ENCODE measurements at regions not wholly inside any gene's neighbourhood (a gene's known extent, or its start where the extent isn't known, plus 50 kb on each side); places are given as distances from the start of the nearest gene placed in this dataset.

DNA sequence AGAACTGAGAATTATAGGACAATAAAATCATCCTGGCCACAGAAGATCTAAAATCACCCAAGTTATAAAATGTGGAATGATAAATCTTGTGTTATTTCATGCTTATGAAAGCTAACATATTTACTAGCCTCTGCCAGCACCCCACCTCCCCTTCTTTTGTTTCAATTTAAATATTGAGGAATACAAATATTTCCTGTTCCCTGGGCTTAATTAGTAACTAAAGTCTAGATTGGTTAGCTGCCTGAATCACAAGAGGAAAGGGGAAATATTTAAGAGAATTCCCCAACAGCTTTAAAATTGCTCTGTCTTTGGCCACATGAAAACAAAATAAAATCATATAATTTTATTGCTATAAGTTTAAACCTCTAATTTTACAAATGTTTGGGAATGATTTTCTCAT lies 287.0 kb downstream of the PRELID2 start:
- no peak overlapping the region for H3K27ac ChIP-seq (ENCODE audit: control insufficient read depth, insufficient read depth, low read length)
- dilution Hi-C loops (cut with MboI; ENCODE audit: extremely low pct_ligation_motif_present, low sequenced_read_pairs) = no loop called here
- H2AFZ ChIP-seq (ENCODE audit: control insufficient read depth, low read length) = no peak overlapping the region
- TF ChIP-seq, protein P1, sequence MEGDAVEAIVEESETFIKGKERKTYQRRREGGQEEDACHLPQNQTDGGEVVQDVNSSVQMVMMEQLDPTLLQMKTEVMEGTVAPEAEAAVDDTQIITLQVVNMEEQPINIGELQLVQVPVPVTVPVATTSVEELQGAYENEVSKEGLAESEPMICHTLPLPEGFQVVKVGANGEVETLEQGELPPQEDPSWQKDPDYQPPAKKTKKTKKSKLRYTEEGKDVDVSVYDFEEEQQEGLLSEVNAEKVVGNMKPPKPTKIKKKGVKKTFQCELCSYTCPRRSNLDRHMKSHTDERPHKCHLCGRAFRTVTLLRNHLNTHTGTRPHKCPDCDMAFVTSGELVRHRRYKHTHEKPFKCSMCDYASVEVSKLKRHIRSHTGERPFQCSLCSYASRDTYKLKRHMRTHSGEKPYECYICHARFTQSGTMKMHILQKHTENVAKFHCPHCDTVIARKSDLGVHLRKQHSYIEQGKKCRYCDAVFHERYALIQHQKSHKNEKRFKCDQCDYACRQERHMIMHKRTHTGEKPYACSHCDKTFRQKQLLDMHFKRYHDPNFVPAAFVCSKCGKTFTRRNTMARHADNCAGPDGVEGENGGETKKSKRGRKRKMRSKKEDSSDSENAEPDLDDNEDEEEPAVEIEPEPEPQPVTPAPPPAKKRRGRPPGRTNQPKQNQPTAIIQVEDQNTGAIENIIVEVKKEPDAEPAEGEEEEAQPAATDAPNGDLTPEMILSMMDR (optimal IDR thresholded peaks at IDR 0.05 in 1 of 3, IDR thresholded peaks at IDR 0.05 in 1 of 3, conservative IDR thresholded peaks at IDR 0.05 in 1 of 3; ENCODE audit: extremely low read depth in 1 of 3, insufficient read depth in 2 of 3, low read length in 3 of 3) = no peak
- no peak for TF ChIP-seq EZH2 (IDR thresholded peaks at IDR 0.05; ENCODE audit: low read length)
- no peaks in the 10 kb centered on the region for H3K36me3 ChIP-seq (ENCODE audit: control insufficient read depth in 2 of 2, extremely low read depth in 1 of 2, insufficient read depth in 2 of 2, low read length in 2 of 2)
- no peaks in the 10 kb centered on the region for H3K9me3 ChIP-seq (ENCODE audit: control insufficient read depth, low read depth, low read length)
- H3K9ac ChIP-seq (ENCODE audit: control insufficient read depth, extremely low read depth, insufficient read depth, low read length) = no peak overlapping the region
- FAIRE-seq (no peak), DNase-seq (ENCODE audit: low read depth, low spot score) (no peak)
- H3K9me1 ChIP-seq (ENCODE audit: control insufficient read depth, extremely low read depth, insufficient read depth, low read length) = no peaks in the 10 kb centered on the region
- no peak overlapping the region for H3K4me2 ChIP-seq (ENCODE audit: control insufficient read depth, extremely low read depth, insufficient read depth, low read depth, low read length)
- H4K20me1 ChIP-seq (ENCODE audit: control insufficient read depth, extremely low read depth, insufficient read depth, low read length) = no peaks in the 10 kb centered on the region
- no peaks in the 10 kb centered on the region for H3K79me2 ChIP-seq (ENCODE audit: control insufficient read depth, insufficient read depth, low read length)
- H3K27me3 ChIP-seq (ENCODE audit: control insufficient read depth, extremely low read depth, insufficient read depth, low read length) = no peaks in the 10 kb centered on the region
- peaks cover 3% of the 10 kb centered on the region for H3K4me1 ChIP-seq (ENCODE audit: control insufficient read depth, extremely low read depth, insufficient read depth, low read length)
- no peak overlapping the region for H3K4me3 ChIP-seq (ENCODE audit: control insufficient read depth in 2 of 3, extremely low read depth in 1 of 3, insufficient read depth in 2 of 3, low read depth in 1 of 3, low read length in 3 of 3)

DNA sequence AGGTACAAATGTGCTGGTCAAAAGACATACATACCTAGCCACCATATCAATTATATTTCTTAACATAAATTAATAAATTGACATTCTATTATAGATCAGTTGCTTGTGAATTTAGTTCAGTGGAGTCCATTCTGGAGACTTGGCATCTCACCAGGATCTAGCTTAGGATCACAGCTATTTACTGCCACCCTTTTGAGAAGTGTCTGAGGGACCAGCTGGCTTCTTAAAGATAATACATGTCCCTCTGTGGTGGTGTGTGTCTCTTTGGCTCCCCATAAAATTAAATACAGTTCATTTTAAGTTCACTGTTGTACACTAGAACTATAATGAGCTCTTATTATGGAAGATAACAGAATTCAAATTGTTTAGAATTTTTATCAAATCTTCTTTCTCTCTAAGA lies 290.7 kb downstream of the PRELID2 start:
- H3K4me1 ChIP-seq (ENCODE audit: control insufficient read depth, extremely low read depth, insufficient read depth, low read length) = peaks cover 8% of the 10 kb centered on the region
- H3K36me3 ChIP-seq (ENCODE audit: control insufficient read depth in 2 of 2, extremely low read depth in 1 of 2, insufficient read depth in 2 of 2, low read length in 2 of 2) = no peaks in the 10 kb centered on the region
- no peaks in the 10 kb centered on the region for H3K79me2 ChIP-seq (ENCODE audit: control insufficient read depth, insufficient read depth, low read length)
- H3K27me3 ChIP-seq (ENCODE audit: control insufficient read depth, extremely low read depth, insufficient read depth, low read length) = no peaks in the 10 kb centered on the region
- dilution Hi-C loops (cut with MboI; ENCODE audit: extremely low pct_ligation_motif_present, low sequenced_read_pairs) = no loop called here
- no peak overlapping the region for H3K4me3 ChIP-seq (ENCODE audit: control insufficient read depth in 2 of 3, extremely low read depth in 1 of 3, insufficient read depth in 2 of 3, low read depth in 1 of 3, low read length in 3 of 3)
- no peak for DNase-seq (ENCODE audit: low read depth, low spot score)
- H3K9ac ChIP-seq (ENCODE audit: control insufficient read depth, extremely low read depth, insufficient read depth, low read length) = no peak overlapping the region
- FAIRE-seq = no peak
- H2AFZ ChIP-seq (ENCODE audit: control insufficient read depth, low read length) = no peak overlapping the region
- no peaks in the 10 kb centered on the region for H4K20me1 ChIP-seq (ENCODE audit: control insufficient read depth, extremely low read depth, insufficient read depth, low read length)
- no peaks in the 10 kb centered on the region for H3K9me1 ChIP-seq (ENCODE audit: control insufficient read depth, extremely low read depth, insufficient read depth, low read length)
- H3K9me3 ChIP-seq (ENCODE audit: control insufficient read depth, low read depth, low read length) = no peaks in the 10 kb centered on the region
- TF ChIP-seq, protein P1 (optimal IDR thresholded peaks at IDR 0.05 in 1 of 3, IDR thresholded peaks at IDR 0.05 in 1 of 3, conservative IDR thresholded peaks at IDR 0.05 in 1 of 3; ENCODE audit: extremely low read depth in 1 of 3, insufficient read depth in 2 of 3, low read length in 3 of 3) = no peak
- TF ChIP-seq EZH2 (IDR thresholded peaks at IDR 0.05; ENCODE audit: low read length) = no peak
- H3K4me2 ChIP-seq (ENCODE audit: control insufficient read depth, extremely low read depth, insufficient read depth, low read depth, low read length) = no peak overlapping the region
- H3K27ac ChIP-seq (ENCODE audit: control insufficient read depth, insufficient read depth, low read length) = no peak overlapping the region

Data from keratinocyte (primary cell).